GM19025 (cell line): ENCODE measurements at regions not wholly inside any gene's neighbourhood (a gene's known extent, or its start where the extent isn't known, plus 50 kb on each side); places are given as distances from the start of the nearest gene placed in this dataset.
"Not testable (repeated sequence)": the region's sequence is repeated elsewhere in the genome, so short reads cannot be mapped to it uniquely, and the experiment has no call there.

Source experiments
- ATAC-seq: cut with Tn5 transposase; IDR thresholded peaks from one replicate; pipeline ENCODE4 v1.9.1; 2021; ENCODE audit warnings: mild to moderate bottlenecking, low read depth, moderate library complexity; ENCODE audit not compliant: unreplicated experiment

GRCh38 chr11:82003671-82004515, 729.8 kb downstream of the FAM181B start:
- ATAC-seq: no peak

- no peak for ATAC-seq
Measured at GRCh38 chr11:82003024-82003423, 730.6 kb downstream of the FAM181B start.

GRCh38 chr11:81995889-81996288, 737.8 kb downstream of the FAM181B start:
- no peak for ATAC-seq

- ATAC-seq: no peak
Measured at GRCh38 chr11:81993755-81994154, 739.9 kb downstream of the FAM181B start.

GRCh38 chr11:81990659-81991443, 742.8 kb downstream of the FAM181B start:
- no peak for ATAC-seq

- no peak for ATAC-seq
Measured at GRCh38 chr11:81989093-81989492, 744.6 kb downstream of the FAM181B start.

GRCh38 chr11:81987829-81988472, 745.7 kb downstream of the FAM181B start:
- ATAC-seq: peak; percentile 65

- no peak for ATAC-seq
Measured at GRCh38 chr11:81986556-81987161, 747.0 kb downstream of the FAM181B start.

GRCh38 chr11:81979448-81979847, 754.2 kb downstream of the FAM181B start:
- ATAC-seq: no peak

- ATAC-seq: no peak
Measured at GRCh38 chr11:81975261-81975900, 758.3 kb downstream of the FAM181B start.

- no peak for ATAC-seq
Measured at GRCh38 chr11:81970886-81971285, 762.8 kb downstream of the FAM181B start.

GRCh38 chr11:81967242-81967641, 766.4 kb downstream of the FAM181B start:
- no peak for ATAC-seq

- no peak for ATAC-seq
Measured at GRCh38 chr11:81966340-81966739, 767.3 kb downstream of the FAM181B start.

- ATAC-seq: no peak
Measured at GRCh38 chr11:81963018-81963417, 770.6 kb downstream of the FAM181B start.

GRCh38 chr11:81960443-81960842, 773.2 kb downstream of the FAM181B start:
- no peak for ATAC-seq

GRCh38 chr11:81959341-81959740, 774.3 kb downstream of the FAM181B start:
- no peak for ATAC-seq

- not testable (repeated sequence) for ATAC-seq
Measured at GRCh38 chr11:81954301-81954700, 779.4 kb downstream of the FAM181B start.

GRCh38 chr11:81946831-81947230, 786.8 kb downstream of the FAM181B start:
- ATAC-seq: no peak

GRCh38 chr11:81942646-81943045, 791.0 kb downstream of the FAM181B start:
- no peak for ATAC-seq

- ATAC-seq: no peak
Measured at GRCh38 chr11:81941998-81942397, 791.7 kb downstream of the FAM181B start.
